Activated naive CD4-positive, alpha-beta T cell treated with anti-CD3 and anti-CD28 coated beads for 36 hours (primary cell): ENCODE measurements at regions not wholly inside any gene's neighbourhood (a gene's known extent, or its start where the extent isn't known, plus 50 kb on each side); places are given as distances from the start of the nearest gene placed in this dataset.
"Not testable (repeated sequence)": the region's sequence is repeated elsewhere in the genome, so short reads cannot be mapped to it uniquely, and the experiment has no call there.

Experiments used
- CTCF ChIA-PET: fragments of 350-600 bp; sonication (Branson Sonifier 250); formaldehyde crosslinking; loops from one replicate; lab custom pipeline; 2021; ENCODE audit warnings: antibody characterized with exemption; lab: Charles Lee
- DNase-seq: peaks from one replicate; pipeline ENCODE4 v3.0.0-alpha.2; 2020
- H3K27ac Mint-ChIP-seq: one replicate; pipeline ENCODE4 v1.8.0; 2021; ENCODE audit warnings: mild to moderate bottlenecking, mixed read lengths
- H3K27me3 Mint-ChIP-seq: one replicate; pipeline ENCODE4 v1.8.0; 2021; ENCODE audit warnings: low read depth, mixed read lengths
- H3K36me3 Mint-ChIP-seq: one replicate; pipeline ENCODE4 v1.8.0; 2021; ENCODE audit warnings: low read depth, mixed read lengths
- H3K4me1 Mint-ChIP-seq: one replicate; pipeline ENCODE4 v1.8.0; 2021; ENCODE audit warnings: low read depth, mixed read lengths
- H3K4me3 Mint-ChIP-seq: one replicate; pipeline ENCODE4 v1.8.0; 2021; ENCODE audit warnings: mild to moderate bottlenecking, moderate library complexity, mixed read lengths
- H3K9me3 Mint-ChIP-seq: one replicate; pipeline ENCODE4 v1.8.0; 2021; ENCODE audit warnings: mixed read lengths
- intact Hi-C: fragments of 100-400 bp; cut with micrococcal nuclease; formaldehyde crosslinking; loops from one replicate; pipeline ENCODE4 v1.15.1; 2023

DNA sequence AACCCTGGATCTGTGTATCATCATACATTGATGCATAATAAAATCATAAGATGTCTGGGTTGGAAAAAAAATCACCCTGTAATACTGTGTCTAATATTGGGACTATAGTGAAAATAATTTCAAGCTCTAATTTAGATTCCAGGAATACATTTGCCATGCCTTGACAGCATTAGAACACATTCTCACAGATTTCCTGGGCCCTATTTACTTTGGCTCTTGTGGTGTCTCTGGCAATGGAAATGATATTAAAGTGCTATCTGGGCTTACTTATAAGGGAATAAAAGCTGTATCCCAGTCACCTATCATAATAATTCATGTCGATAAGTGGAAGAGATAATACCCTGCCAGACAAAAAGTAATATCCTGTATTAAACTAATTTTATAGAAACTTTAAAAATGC lies 472.0 kb downstream of the ZPLD1 start:
- no peaks in the 10 kb centered on the region for H3K36me3 Mint-ChIP-seq
- intact Hi-C loops, result no loop called here
- no peak overlapping the region for H3K27ac Mint-ChIP-seq
- CTCF ChIA-PET, result no interaction called here
- no peak overlapping the region for H3K4me3 Mint-ChIP-seq
- no peak for DNase-seq
- H3K27me3 Mint-ChIP-seq, result no peaks in the 10 kb centered on the region
- no peaks in the 10 kb centered on the region for H3K4me1 Mint-ChIP-seq
- no peaks in the 10 kb centered on the region for H3K9me3 Mint-ChIP-seq

DNA sequence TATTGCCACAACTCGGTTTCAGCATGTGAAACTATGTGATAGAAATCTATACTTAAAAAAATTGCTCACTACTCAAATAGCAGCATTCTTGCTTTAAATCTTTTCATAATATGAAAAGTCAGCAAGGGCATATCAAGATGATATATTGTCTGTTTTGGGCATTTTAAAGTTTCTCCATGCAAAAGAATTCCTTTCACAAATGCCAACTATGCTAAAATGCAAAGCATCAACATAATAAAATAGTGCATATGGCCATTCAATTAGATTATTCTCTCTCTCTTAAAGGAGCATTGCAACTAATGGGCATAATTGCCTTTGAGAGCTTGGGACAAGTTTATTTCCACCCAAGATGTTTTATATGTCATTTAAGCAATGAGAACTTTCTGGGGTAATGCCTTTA lies 475.1 kb downstream of the ZPLD1 start:
- no peaks in the 10 kb centered on the region for H3K9me3 Mint-ChIP-seq
- CTCF ChIA-PET, result no interaction called here
- intact Hi-C loops, result no loop called here
- no peaks in the 10 kb centered on the region for H3K4me1 Mint-ChIP-seq
- no peaks in the 10 kb centered on the region for H3K27me3 Mint-ChIP-seq
- H3K4me3 Mint-ChIP-seq, result no peak overlapping the region
- H3K27ac Mint-ChIP-seq, result no peak overlapping the region
- DNase-seq, result no peak
- H3K36me3 Mint-ChIP-seq, result no peaks in the 10 kb centered on the region

DNA sequence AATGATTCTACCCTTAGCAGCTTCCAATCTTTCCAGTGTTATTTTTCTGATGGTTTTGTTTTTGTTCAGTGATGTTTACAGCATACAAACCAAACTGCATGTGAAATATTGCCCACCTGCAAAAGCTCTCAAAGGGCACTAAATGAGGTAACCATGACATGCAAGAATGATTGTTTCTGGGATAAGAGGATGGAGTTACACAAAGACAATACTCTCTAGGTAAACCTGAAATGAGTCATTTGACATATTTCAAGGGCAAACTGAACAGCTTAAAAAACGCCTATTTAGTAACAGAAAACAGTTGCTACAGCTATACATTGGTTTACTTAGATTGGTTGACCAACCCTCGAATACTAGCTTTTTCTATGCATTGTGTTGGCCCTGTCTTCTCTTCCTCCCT lies 481.7 kb downstream of the ZPLD1 start:
- CTCF ChIA-PET, result interaction anchor here (1.1 kb wide), 1 partner anchor 9 kb away, joined by 3 read pairs; no protein-coding TSS in a partner anchor
- no peak for DNase-seq
- Mint-ChIP-seq H3K4me1 (no peaks in the 10 kb centered on the region), H3K27ac (no peak overlapping the region), H3K9me3 (peaks cover 12% of the 10 kb centered on the region), H3K4me3 (no peak overlapping the region), H3K27me3 (no peaks in the 10 kb centered on the region), H3K36me3 (no peaks in the 10 kb centered on the region)
- intact Hi-C loops, result no loop called here

DNA sequence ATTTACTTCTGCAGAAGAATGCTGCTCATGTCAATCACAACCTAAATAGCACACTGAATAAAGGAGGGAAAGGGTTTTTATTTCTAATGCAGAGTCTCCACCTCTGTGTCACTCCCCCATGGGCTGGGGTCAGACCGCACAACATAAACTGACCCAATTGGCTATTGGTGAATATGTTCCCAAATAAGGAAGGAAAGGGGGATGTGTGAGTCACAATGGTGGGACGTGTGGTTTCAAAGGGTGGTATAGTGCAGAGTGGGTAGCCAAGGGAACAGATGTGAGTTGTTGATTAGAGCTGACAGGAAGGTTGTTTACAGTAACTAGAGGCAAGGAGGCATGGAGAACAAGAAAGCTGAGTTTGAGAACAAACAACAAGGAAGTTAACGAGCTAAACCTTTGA lies 491.8 kb downstream of the ZPLD1 start:
- CTCF ChIA-PET, result no interaction called here
- H3K27me3 Mint-ChIP-seq, result no peaks in the 10 kb centered on the region
- H3K27ac Mint-ChIP-seq, result no peak overlapping the region
- H3K36me3 Mint-ChIP-seq, result no peaks in the 10 kb centered on the region
- H3K4me3 Mint-ChIP-seq, result no peak overlapping the region
- intact Hi-C loops, result no loop called here
- H3K4me1 Mint-ChIP-seq, result no peaks in the 10 kb centered on the region
- peaks cover 12% of the 10 kb centered on the region for H3K9me3 Mint-ChIP-seq
- no peak for DNase-seq

DNA sequence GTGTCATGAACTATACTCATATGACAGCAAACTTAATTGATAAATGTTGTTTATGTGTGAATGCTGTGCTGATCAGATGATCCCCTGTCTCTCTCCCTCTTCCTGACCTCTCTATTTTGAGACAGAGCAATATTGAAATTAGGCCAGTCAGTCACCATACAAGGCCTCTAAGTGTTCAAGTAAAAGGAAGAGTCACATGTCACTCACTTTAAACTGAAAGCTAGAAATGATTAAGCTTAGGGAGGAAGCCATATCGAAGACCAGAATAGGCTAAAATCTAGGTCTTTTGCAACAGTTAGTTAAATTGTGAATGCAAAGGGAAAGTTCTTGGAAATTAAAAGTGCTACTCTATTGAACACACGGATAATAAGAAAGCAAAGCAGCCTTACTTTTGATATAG lies 498.6 kb downstream of the ZPLD1 start:
- intact Hi-C loops, result no loop called here
- CTCF ChIA-PET, result no interaction called here
- DNase-seq, result no peak
- no peaks in the 10 kb centered on the region for H3K9me3 Mint-ChIP-seq
- H3K27ac Mint-ChIP-seq, result no peak overlapping the region
- H3K4me3 Mint-ChIP-seq, result no peak overlapping the region
- no peaks in the 10 kb centered on the region for H3K4me1 Mint-ChIP-seq
- H3K36me3 Mint-ChIP-seq, result no peaks in the 10 kb centered on the region
- no peaks in the 10 kb centered on the region for H3K27me3 Mint-ChIP-seq

DNA sequence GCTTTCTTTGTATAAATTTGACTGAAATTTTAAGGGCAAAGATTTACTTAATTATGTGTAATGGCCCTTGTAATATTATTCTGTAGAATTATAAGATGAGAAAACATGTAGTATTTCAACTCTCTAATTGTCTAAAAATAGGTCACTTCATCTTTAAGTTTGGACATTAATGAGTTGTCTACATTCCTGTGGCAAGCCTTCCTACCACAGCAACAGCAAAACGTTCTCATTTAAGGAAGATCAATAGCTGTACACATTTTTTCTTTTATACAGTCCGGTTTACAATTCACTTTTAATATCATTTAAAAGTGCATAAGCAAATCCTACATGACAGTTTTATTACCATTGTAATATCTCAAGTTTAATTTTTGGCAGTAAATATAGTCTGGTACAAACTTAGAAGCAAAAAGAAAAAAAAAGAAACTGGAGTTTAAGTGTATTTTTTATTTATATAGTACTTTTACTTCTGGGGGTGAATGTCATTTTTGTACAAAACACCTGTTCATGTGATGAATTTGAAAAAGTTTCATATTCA lies 501.8 kb downstream of the ZPLD1 start:
- H3K36me3 Mint-ChIP-seq, result no peaks in the 10 kb centered on the region

DNA sequence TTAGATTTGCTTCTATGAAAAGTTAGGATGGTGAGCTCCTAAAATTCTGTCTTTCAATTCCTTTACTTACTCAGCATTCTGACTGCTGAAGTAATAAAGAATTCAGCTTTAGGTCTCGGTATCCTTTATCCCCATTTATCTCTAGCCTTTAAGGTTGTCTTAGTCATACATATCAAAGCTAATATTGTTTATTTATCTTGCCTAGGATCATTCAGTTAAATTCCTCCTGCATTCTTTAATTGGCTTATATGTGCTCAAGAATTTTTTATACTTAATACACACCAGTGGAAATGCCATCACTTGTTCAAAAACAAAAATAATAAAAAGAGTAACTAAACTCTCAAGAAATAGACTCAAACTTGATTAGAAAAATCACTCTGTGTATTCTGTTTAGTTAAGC lies 507.0 kb downstream of the ZPLD1 start:
- intact Hi-C loops, result no loop called here
- CTCF ChIA-PET, result no interaction called here
- DNase-seq, result no peak
- H3K36me3 Mint-ChIP-seq, result no peaks in the 10 kb centered on the region
- H3K27me3 Mint-ChIP-seq, result no peaks in the 10 kb centered on the region
- peaks cover 2% of the 10 kb centered on the region for H3K9me3 Mint-ChIP-seq
- no peaks in the 10 kb centered on the region for H3K4me1 Mint-ChIP-seq
- H3K27ac Mint-ChIP-seq, result no peak overlapping the region
- no peak overlapping the region for H3K4me3 Mint-ChIP-seq

More for the DNA sequence above, 501.8 kb downstream of the ZPLD1 start:
- H3K4me3 Mint-ChIP-seq, result no peak overlapping the region
- CTCF ChIA-PET, result interaction anchor here (0.7 kb wide), 1 partner anchor 342 kb away, joined by 3 read pairs; no protein-coding TSS in a partner anchor
- peaks cover 2% of the 10 kb centered on the region for H3K9me3 Mint-ChIP-seq
- intact Hi-C loops, result no loop called here
- no peaks in the 10 kb centered on the region for H3K27me3 Mint-ChIP-seq
- no peak for DNase-seq
- H3K4me1 Mint-ChIP-seq, result no peaks in the 10 kb centered on the region
- H3K27ac Mint-ChIP-seq, result no peak overlapping the region

DNA sequence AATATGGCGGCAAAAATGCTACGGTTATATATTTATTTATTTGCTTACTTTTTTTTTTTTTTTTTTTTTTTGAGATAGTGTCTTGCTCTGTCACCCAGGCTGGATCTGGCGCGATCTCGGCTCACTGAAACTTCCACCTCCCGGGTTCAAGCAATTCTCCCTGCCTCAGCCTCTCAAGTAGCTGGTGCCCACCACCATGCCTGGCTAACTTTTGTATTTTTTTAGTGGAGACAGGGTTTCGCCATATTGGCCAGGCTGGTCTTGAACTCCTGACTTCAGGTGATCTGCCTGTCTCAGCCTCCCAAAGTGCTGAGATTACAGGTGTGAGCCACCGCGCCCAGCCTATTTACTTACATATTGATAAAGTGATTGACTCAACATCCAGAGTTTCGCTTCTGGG lies 511.6 kb downstream of the ZPLD1 start:
- H3K4me1 Mint-ChIP-seq, DNase-seq, CTCF ChIA-PET, H3K36me3 Mint-ChIP-seq, H3K9me3 Mint-ChIP-seq, H3K27ac Mint-ChIP-seq, H3K27me3 Mint-ChIP-seq, intact Hi-C loops, H3K4me3 Mint-ChIP-seq: not testable (repeated sequence)

DNA sequence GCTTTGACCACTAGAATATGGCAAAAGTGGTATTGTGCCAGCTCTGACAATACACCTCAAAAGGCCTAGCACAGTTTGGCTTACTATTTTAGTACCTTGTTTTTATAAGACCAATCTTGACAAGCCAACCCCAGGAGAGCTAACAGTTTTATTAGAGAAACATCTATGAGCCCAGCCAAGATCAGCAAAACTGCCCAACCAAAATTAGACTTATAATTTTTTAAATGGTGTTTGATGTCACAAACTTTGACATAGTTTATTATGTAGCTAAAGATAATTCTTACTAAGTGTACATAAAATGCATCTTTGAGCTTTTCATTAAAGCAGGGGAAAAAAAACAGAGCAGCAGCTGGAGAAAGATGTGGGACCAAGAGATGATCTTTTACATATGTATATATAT lies 537.5 kb downstream of the ZPLD1 start:
- CTCF ChIA-PET, result no interaction called here
- no peak for DNase-seq
- Mint-ChIP-seq H3K4me3 (no peak overlapping the region), H3K27me3 (no peaks in the 10 kb centered on the region), H3K4me1 (no peaks in the 10 kb centered on the region), H3K27ac (no peak overlapping the region), H3K36me3 (no peaks in the 10 kb centered on the region), H3K9me3 (peaks cover 3% of the 10 kb centered on the region)
- intact Hi-C loops, result no loop called here

DNA sequence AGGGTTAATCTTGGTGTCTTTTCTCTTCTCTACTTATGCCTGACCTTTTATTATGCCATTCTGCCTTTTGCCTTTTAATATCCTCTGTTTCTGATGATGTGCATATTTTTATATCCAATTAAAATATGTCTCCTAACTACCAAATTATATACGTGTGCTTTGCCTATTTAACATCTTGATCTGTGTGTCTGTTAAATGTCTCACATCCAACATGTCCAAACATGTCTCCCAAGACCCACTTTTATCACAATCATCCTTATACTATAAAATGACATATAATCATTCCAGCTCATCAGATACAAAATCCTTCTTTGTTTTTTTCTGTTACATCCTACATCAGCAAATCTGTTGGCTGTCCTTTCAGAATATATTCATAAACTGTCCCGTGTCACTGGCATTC lies 539.5 kb downstream of the ZPLD1 start:
- intact Hi-C loops, result no loop called here
- no peaks in the 10 kb centered on the region for H3K27me3 Mint-ChIP-seq
- no peak overlapping the region for H3K4me3 Mint-ChIP-seq
- H3K4me1 Mint-ChIP-seq, result no peaks in the 10 kb centered on the region
- no peak for DNase-seq
- CTCF ChIA-PET, result no interaction called here
- no peaks in the 10 kb centered on the region for H3K9me3 Mint-ChIP-seq
- no peak overlapping the region for H3K27ac Mint-ChIP-seq
- H3K36me3 Mint-ChIP-seq, result no peaks in the 10 kb centered on the region

DNA sequence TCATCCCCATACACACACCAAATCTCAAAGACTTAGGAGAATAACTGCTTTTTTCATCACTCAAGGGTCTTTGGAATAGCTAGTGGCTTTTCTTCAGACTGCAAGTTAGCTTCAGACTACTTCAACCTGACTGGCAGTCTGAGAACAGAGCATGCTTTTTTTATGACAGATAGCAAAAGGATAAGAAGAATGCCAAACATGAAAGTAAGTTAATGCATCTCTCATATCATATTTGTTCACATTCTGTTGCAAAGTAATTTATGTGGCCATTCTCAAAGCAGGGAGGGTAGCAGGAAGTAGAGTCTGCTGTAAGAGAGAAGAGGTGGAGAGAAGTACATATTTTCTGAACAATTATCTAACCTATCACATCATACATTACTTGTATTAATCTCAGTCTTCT lies 544.4 kb downstream of the ZPLD1 start:
- CTCF ChIA-PET, result no interaction called here
- Mint-ChIP-seq H3K36me3 (no peaks in the 10 kb centered on the region), H3K4me3 (no peak overlapping the region), H3K27ac (no peak overlapping the region), H3K9me3 (no peaks in the 10 kb centered on the region), H3K4me1 (no peaks in the 10 kb centered on the region), H3K27me3 (no peaks in the 10 kb centered on the region)
- intact Hi-C loops, result no loop called here
- no peak for DNase-seq

DNA sequence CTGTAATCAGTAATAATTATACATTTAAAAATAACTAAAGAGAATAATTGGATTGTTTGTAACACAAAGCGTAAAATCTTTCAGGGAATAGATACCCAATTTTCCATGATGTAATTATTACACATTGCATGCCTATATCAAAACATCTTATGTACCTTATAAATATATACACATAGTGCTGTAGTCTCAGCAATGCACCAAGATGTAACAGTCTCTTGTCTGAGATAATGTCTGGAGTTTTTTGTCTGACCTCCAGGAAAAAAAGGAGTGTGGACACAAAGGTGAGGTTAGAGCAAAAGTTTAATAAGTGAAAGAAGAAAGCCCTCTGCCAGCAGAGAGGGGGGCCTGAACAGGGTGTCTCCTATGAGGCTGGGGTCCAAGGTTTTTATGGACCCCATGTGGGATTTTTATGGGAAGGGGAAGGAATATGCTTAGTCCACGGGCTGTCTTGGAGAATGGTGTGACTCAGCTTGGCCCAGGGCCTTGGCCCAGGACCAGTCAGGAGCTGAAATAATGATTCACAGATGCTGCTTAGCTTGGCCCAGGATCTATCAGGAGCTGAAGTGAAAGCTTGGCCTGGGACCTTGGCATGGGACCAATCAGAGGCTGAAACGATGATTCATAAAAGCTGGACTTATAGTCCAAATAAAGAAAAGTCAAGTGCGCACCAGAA lies 545.0 kb downstream of the ZPLD1 start:
- Mint-ChIP-seq H3K4me1 (no peaks in the 10 kb centered on the region), H3K9me3 (no peaks in the 10 kb centered on the region), H3K36me3 (no peaks in the 10 kb centered on the region), H3K27ac (no peak overlapping the region), H3K27me3 (no peaks in the 10 kb centered on the region), H3K4me3 (no peak overlapping the region)
- DNase-seq, result no peak
- intact Hi-C loops, result no loop called here
- CTCF ChIA-PET, result interaction anchor here (0.6 kb wide), 1 partner anchor 560 kb away, joined by 3 read pairs; no protein-coding TSS in a partner anchor

DNA sequence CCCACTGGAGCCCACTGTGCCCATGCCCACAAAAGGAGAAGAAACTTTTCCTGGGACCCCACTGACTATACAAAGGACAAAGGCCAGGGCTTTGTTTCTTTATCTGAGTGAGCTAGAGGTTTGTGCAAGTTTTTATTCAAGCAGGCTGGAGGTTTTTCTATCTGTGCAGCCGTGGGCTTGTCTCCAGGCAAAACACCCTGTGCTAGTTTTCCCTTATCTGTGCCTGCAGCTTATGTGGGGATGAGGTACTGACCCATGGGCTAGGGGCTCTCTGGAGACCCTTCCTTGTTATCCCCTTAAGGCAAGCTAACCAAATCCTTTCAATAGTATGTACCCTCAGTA lies 545.5 kb downstream of the ZPLD1 start:
- no peaks in the 10 kb centered on the region for H3K36me3 Mint-ChIP-seq
- no peaks in the 10 kb centered on the region for H3K4me1 Mint-ChIP-seq
- H3K9me3 Mint-ChIP-seq, result peaks cover under 1% of the 10 kb centered on the region
- H3K27ac Mint-ChIP-seq, result no peak overlapping the region
- H3K4me3 Mint-ChIP-seq, result no peak overlapping the region
- CTCF ChIA-PET, result interaction anchor here (0.6 kb wide), 1 partner anchor 559 kb away, joined by 3 read pairs; no protein-coding TSS in a partner anchor
- no peak for DNase-seq
- no peaks in the 10 kb centered on the region for H3K27me3 Mint-ChIP-seq
- intact Hi-C loops, result no loop called here
